ENCODE measurements at regions not wholly inside any gene's neighbourhood (a gene's known extent, or its start where the extent isn't known, plus 50 kb on each side); places are given as distances from the start of the nearest gene placed in this dataset.

DNA sequence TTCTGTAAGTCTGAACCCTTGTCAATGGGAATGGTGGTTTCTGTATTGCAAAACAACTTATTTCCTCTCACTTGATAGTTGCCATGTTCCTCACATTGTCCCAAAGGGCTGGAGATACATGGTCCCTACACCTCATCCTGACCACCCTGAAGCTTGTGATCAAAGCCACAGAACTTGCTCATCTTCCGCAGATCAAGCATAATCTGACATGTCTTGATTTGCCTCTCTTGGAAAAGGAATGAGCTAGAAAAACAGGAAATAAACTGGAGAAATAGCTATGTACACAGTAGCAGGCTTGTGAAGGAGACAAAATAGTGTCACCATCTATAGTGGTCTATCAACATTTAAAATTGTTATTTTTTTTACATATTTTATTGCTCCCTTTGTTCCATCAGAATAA, 871.9 kb upstream of the C9orf72 start:
- CTCF ChIA-PET, result no interaction called here
- intact Hi-C loops (cut with micrococcal nuclease) (no loop called here), dilution Hi-C loops (cut with HindIII; ENCODE audit: low sequenced_read_pairs, unreplicated experiment) (no loop called here)

More for the DNA sequence above, 871.9 kb upstream of the C9orf72 start:
- no peak overlapping the region for H2BK15ac ChIP-seq (ENCODE audit: low read depth, low read length)
- no peak overlapping the region for H2AK5ac ChIP-seq (ENCODE audit: low read depth, low read length)
- WGBS, 2 experiments (ENCODE audit: extremely low coverage in 2 of 2, insufficient read length in 1 of 2), result no CpG with 5 or more reads among the region's 1 CpG
- no peak overlapping the region for H3K56ac ChIP-seq (ENCODE audit: extremely low read depth, insufficient read depth, low read length)
- no peak overlapping the region for H4K8ac ChIP-seq (ENCODE audit: low read depth in 2 of 2, low read length in 2 of 2)
- in situ Hi-C loops (cut with MboI; ENCODE audit: low sequenced_read_pairs), result no loop called here
- no peak overlapping the region for H3K18ac ChIP-seq (ENCODE audit: low read depth, low read length)
- no peak overlapping the region for H3K9ac ChIP-seq (ENCODE audit: low read depth, low read length)
- no peaks in the 10 kb centered on the region for H4K20me1 ChIP-seq (ENCODE audit: insufficient read depth, low read length)
- H3K27ac ChIP-seq (ENCODE audit: insufficient read depth, low read length), result no peak overlapping the region
- H2BK120ac ChIP-seq (ENCODE audit: low read depth, low read length), result no peak overlapping the region
- H2BK5ac ChIP-seq (ENCODE audit: low read depth, low read length, poor library complexity, severe bottlenecking), result no peak overlapping the region
- no peak overlapping the region for H2BK20ac ChIP-seq (ENCODE audit: low read depth, low read length)
- no peaks in the 10 kb centered on the region for H3K9me1 ChIP-seq (ENCODE audit: insufficient read depth, low read length)
- BruUV-seq (replicated peaks), result no TSS peak
- H3K79me1 ChIP-seq (ENCODE audit: low read depth in 1 of 2, low read length in 2 of 2), result no peaks in the 10 kb centered on the region
- no peak overlapping the region for H3K4me3 ChIP-seq (ENCODE audit: insufficient read depth, low read depth, low read length)
- H2AK9ac ChIP-seq (replicated peaks; ENCODE audit: low read depth, low read length, poor library complexity), result no peak overlapping the region
- H3K9me3 ChIP-seq (ENCODE audit: control insufficient read depth, insufficient read depth, low read length), result peaks cover 13% of the 10 kb centered on the region
- no peaks in the 10 kb centered on the region for H3K36me3 ChIP-seq (ENCODE audit: control insufficient read depth, insufficient read depth, low read length)
- H3K4me1 ChIP-seq (ENCODE audit: control insufficient read depth, insufficient read depth, low read length), result no peaks in the 10 kb centered on the region
- H3K4me2 ChIP-seq (ENCODE audit: low read depth, low read length), result no peak overlapping the region
- H4K91ac ChIP-seq (ENCODE audit: insufficient read depth, low read depth, low read length), result no peak overlapping the region
- TF ChIP-seq MAFK (IDR thresholded peaks at IDR 0.05; ENCODE audit: low read depth, low read length) (no peak), MAZ (IDR thresholded peaks at IDR 0.05; ENCODE audit: borderline replicate concordance, low read depth, low read length) (no peak), RFX5 (IDR thresholded peaks at IDR 0.05; ENCODE audit: low read depth, low read length) (no peak), NFE2L2 (IDR thresholded peaks at IDR 0.05; ENCODE audit: low read depth, low read length) (no peak), SMC3 (IDR thresholded peaks at IDR 0.05; ENCODE audit: low read depth, low read length) (no peak)
- TF ChIP-seq, protein P1, sequence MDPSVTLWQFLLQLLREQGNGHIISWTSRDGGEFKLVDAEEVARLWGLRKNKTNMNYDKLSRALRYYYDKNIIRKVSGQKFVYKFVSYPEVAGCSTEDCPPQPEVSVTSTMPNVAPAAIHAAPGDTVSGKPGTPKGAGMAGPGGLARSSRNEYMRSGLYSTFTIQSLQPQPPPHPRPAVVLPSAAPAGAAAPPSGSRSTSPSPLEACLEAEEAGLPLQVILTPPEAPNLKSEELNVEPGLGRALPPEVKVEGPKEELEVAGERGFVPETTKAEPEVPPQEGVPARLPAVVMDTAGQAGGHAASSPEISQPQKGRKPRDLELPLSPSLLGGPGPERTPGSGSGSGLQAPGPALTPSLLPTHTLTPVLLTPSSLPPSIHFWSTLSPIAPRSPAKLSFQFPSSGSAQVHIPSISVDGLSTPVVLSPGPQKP (IDR thresholded peaks at IDR 0.05; ENCODE audit: borderline replicate concordance, low read depth, low read length), result no peak
- TF ChIP-seq, protein P2, sequence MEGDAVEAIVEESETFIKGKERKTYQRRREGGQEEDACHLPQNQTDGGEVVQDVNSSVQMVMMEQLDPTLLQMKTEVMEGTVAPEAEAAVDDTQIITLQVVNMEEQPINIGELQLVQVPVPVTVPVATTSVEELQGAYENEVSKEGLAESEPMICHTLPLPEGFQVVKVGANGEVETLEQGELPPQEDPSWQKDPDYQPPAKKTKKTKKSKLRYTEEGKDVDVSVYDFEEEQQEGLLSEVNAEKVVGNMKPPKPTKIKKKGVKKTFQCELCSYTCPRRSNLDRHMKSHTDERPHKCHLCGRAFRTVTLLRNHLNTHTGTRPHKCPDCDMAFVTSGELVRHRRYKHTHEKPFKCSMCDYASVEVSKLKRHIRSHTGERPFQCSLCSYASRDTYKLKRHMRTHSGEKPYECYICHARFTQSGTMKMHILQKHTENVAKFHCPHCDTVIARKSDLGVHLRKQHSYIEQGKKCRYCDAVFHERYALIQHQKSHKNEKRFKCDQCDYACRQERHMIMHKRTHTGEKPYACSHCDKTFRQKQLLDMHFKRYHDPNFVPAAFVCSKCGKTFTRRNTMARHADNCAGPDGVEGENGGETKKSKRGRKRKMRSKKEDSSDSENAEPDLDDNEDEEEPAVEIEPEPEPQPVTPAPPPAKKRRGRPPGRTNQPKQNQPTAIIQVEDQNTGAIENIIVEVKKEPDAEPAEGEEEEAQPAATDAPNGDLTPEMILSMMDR (conservative IDR thresholded peaks at IDR 0.05; ENCODE audit: low read depth, low read length), result no peak
- POLR2A ChIA-PET (ENCODE audit: unreplicated experiment), result no interaction called here
- no peak for ATAC-seq (ENCODE audit: low read depth)
- no peaks in the 10 kb centered on the region for H3K27me3 ChIP-seq (ENCODE audit: control insufficient read depth, insufficient read depth, low read length)
- no peak for DNase-seq
- H4K5ac ChIP-seq (ENCODE audit: low read depth, low read length), result no peak overlapping the region
- H3K23ac ChIP-seq (ENCODE audit: low read depth, low read length), result no peak overlapping the region
- H3K14ac ChIP-seq (replicated peaks; ENCODE audit: low read depth, low read length), result no peak overlapping the region
- no peak overlapping the region for H2AFZ ChIP-seq (replicated peaks; ENCODE audit: low read length, poor library complexity)
- H3K4ac ChIP-seq (ENCODE audit: low read depth, low read length), result no peak overlapping the region
